ENCODE measurements at regions not wholly inside any gene's neighbourhood (a gene's known extent, or its start where the extent isn't known, plus 50 kb on each side); places are given as distances from the start of the nearest gene placed in this dataset.

GRCh38 chr13:90108547-90108946 lies 1238.9 kb upstream of the MIR17HG start:
- no peak for DNase-seq

GRCh38 chr13:90116121-90116520 lies 1231.4 kb upstream of the MIR17HG start:
- no peak for DNase-seq

- no peak for DNase-seq
Measured at GRCh38 chr13:90118467-90119071, 1228.9 kb upstream of the MIR17HG start.

- no peak for DNase-seq
Measured at GRCh38 chr13:90120026-90120425, 1227.5 kb upstream of the MIR17HG start.

- no peak for DNase-seq
Measured at GRCh38 chr13:90121784-90122183, 1225.7 kb upstream of the MIR17HG start.

GRCh38 chr13:90122531-90122930 lies 1225.0 kb upstream of the MIR17HG start:
- DNase-seq: no peak

GRCh38 chr13:90135558-90135957 lies 1211.9 kb upstream of the MIR17HG start:
- DNase-seq: no peak

GRCh38 chr13:90142251-90142650 lies 1205.2 kb upstream of the MIR17HG start:
- no peak for DNase-seq

GRCh38 chr13:90154311-90154960 lies 1193.1 kb upstream of the MIR17HG start:
- DNase-seq: no peak

- DNase-seq: no peak
Measured at GRCh38 chr13:90156390-90156789, 1191.1 kb upstream of the MIR17HG start.

- DNase-seq: no peak
Measured at GRCh38 chr13:90168953-90169352, 1178.5 kb upstream of the MIR17HG start.

GRCh38 chr13:90170208-90170607 lies 1177.3 kb upstream of the MIR17HG start:
- no peak for DNase-seq

- DNase-seq: no peak
Measured at GRCh38 chr13:90171649-90172048, 1175.8 kb upstream of the MIR17HG start.

GRCh38 chr13:90177512-90177911 lies 1170.0 kb upstream of the MIR17HG start:
- no peak for DNase-seq

GRCh38 chr13:90184355-90184754 lies 1163.1 kb upstream of the MIR17HG start:
- DNase-seq: no peak

GRCh38 chr13:90185734-90186133 lies 1161.8 kb upstream of the MIR17HG start:
- DNase-seq: no peak

GRCh38 chr13:90187478-90188350 lies 1159.8 kb upstream of the MIR17HG start:
- DNase-seq: no peak

GRCh38 chr13:90188351-90188636 lies 1159.2 kb upstream of the MIR17HG start:
- no peak for DNase-seq

- DNase-seq: no peak
Measured at GRCh38 chr13:90197722-90198121, 1149.8 kb upstream of the MIR17HG start.

GRCh38 chr13:90201202-90201601 lies 1146.3 kb upstream of the MIR17HG start:
- DNase-seq: no peak

GRCh38 chr13:90201676-90202460 lies 1145.6 kb upstream of the MIR17HG start:
- DNase-seq: no peak

GRCh38 chr13:90205081-90205480 lies 1142.4 kb upstream of the MIR17HG start:
- no peak for DNase-seq

- no peak for DNase-seq
Measured at GRCh38 chr13:90205911-90206310, 1141.6 kb upstream of the MIR17HG start.

All from activated T-cell treated with anti-CD3 and anti-CD28 coated beads, Interleukin-2, amount 50 U/mL, for 48 hours (primary cell).